GM21723 (cell line): ENCODE measurements at regions not wholly inside any gene's neighbourhood (a gene's known extent, or its start where the extent isn't known, plus 50 kb on each side); places are given as distances from the start of the nearest gene placed in this dataset.
"Not testable (repeated sequence)": the region's sequence is repeated elsewhere in the genome, so short reads cannot be mapped to it uniquely, and the experiment has no call there.

Source experiments
- ATAC-seq: cut with Tn5 transposase; IDR thresholded peaks from one replicate; pipeline ENCODE4 v1.9.1; 2021; ENCODE audit warnings: mild to moderate bottlenecking, moderate library complexity; ENCODE audit not compliant: unreplicated experiment

- no peak for ATAC-seq
These were observed 425.1 kb downstream of the ACTL7B start for GRCh38 chr9:108430655-108431054.

- ATAC-seq, result no peak
These were observed 428.0 kb downstream of the ACTL7B start for GRCh38 chr9:108427751-108428150.

GRCh38 chr9:108426421-108426940, 429.3 kb downstream of the ACTL7B start:
- not testable (repeated sequence) for ATAC-seq

- no peak for ATAC-seq
These were observed 432.4 kb downstream of the ACTL7B start for GRCh38 chr9:108423433-108423832.

- no peak for ATAC-seq
These were observed 436.4 kb downstream of the ACTL7B start for GRCh38 chr9:108419379-108419778.

- ATAC-seq, result no peak
These were observed 438.1 kb downstream of the ACTL7B start for GRCh38 chr9:108417726-108418125.

- ATAC-seq, result no peak
These were observed 438.5 kb downstream of the ACTL7B start for GRCh38 chr9:108417312-108417711.

- ATAC-seq, result no peak
These were observed 439.5 kb downstream of the ACTL7B start for GRCh38 chr9:108416324-108416723.

GRCh38 chr9:108413809-108414208, 442.0 kb downstream of the ACTL7B start:
- ATAC-seq, result no peak

- ATAC-seq, result no peak
These were observed 443.0 kb downstream of the ACTL7B start for GRCh38 chr9:108412755-108413154.

GRCh38 chr9:108411632-108412031, 444.2 kb downstream of the ACTL7B start:
- ATAC-seq, result no peak

- ATAC-seq, result no peak
These were observed 445.6 kb downstream of the ACTL7B start for GRCh38 chr9:108410161-108410560.

- ATAC-seq, result no peak
These were observed 455.5 kb downstream of the ACTL7B start for GRCh38 chr9:108400297-108400696.

- no peak for ATAC-seq
These were observed 455.9 kb downstream of the ACTL7B start for GRCh38 chr9:108399851-108400250.

GRCh38 chr9:108397286-108397685, 458.5 kb downstream of the ACTL7B start:
- ATAC-seq, result no peak

- ATAC-seq, result no peak
These were observed 459.2 kb downstream of the ACTL7B start for GRCh38 chr9:108396611-108397010.

- no peak for ATAC-seq
These were observed 459.6 kb downstream of the ACTL7B start for GRCh38 chr9:108396193-108396592.

GRCh38 chr9:108395421-108395820, 460.4 kb downstream of the ACTL7B start:
- ATAC-seq, result no peak

GRCh38 chr9:108394726-108395125, 461.1 kb downstream of the ACTL7B start:
- no peak for ATAC-seq

GRCh38 chr9:108393481-108394001, 462.2 kb downstream of the ACTL7B start:
- ATAC-seq, result not testable (repeated sequence)

- ATAC-seq, result no peak
These were observed 462.9 kb downstream of the ACTL7B start for GRCh38 chr9:108392877-108393276.

GRCh38 chr9:108389056-108389455, 466.7 kb downstream of the ACTL7B start:
- ATAC-seq, result peak; percentile 49

GRCh38 chr9:108386859-108387384, 468.9 kb downstream of the ACTL7B start:
- ATAC-seq, result no peak
